Panc1 (cell line): ENCODE measurements at regions not wholly inside any gene's neighbourhood (a gene's known extent, or its start where the extent isn't known, plus 50 kb on each side); places are given as distances from the start of the nearest gene placed in this dataset.

ENCODE experiments used
- ATAC-seq: fragments of 200-7000 bp; cut with Tn5 transposase; 2 replicates; pipeline ENCODE4 v1.9.1; 2020; ENCODE audit warnings: mild to moderate bottlenecking, moderate library complexity
- BruUV-seq: library from RNA; stranded (reverse); fragments of 400-500 nt; replicated peaks from 2 replicates; lab custom pipeline; 2021; lab: Mats Ljungman, UMichigan
- CTCF ChIA-PET: fragments of 300-600 bp; sonication (Branson Sonifier 250); formaldehyde crosslinking; loops from one replicate; lab custom pipeline; 2022; ENCODE audit warnings: antibody characterized with exemption; lab: Charles Lee
- POLR2A ChIA-PET: fragments of 300-600 bp; sonication (Branson Sonifier 250); formaldehyde crosslinking; loops from one replicate; lab custom pipeline; 2022; ENCODE audit warnings: antibody characterized with exemption; lab: Charles Lee
- DNase-seq: peaks from one replicate; pipeline ENCODE4 v3.0.0-alpha.2; 2010; ENCODE audit warnings: low read depth, low spot score
- H3K27ac ChIP-seq: 2 replicates; pipeline ENCODE4 v1.5.1; 2011; ENCODE audit warnings: mild to moderate bottlenecking, low read length, inconsistent platforms
- H3K27me3 ChIP-seq: fragments of 200-500 bp; sonication (Bioruptor generic); 2 replicates; pipeline ENCODE4 v1.6.0; 2014; ENCODE audit warnings: low read length, inconsistent platforms; ENCODE audit not compliant: control insufficient read depth, insufficient read depth
- H3K36me3 ChIP-seq: fragments of 200-500 bp; sonication (Bioruptor generic); 2 replicates; pipeline ENCODE4 v1.5.1; 2014; ENCODE audit warnings: inconsistent platforms, mild to moderate bottlenecking, low read length, moderate library complexity; ENCODE audit not compliant: control insufficient read depth, insufficient read depth
- H3K4me1 ChIP-seq: 2 replicates; pipeline ENCODE4 v1.5.1; 2011; ENCODE audit warnings: inconsistent platforms, mild to moderate bottlenecking, low read length, moderate library complexity; ENCODE audit not compliant: control insufficient read depth, insufficient read depth
- H3K4me3 ChIP-seq, 2 experiments: 2 replicates each; pipeline ENCODE4 v1.5.1; 2011 to 2012; ENCODE audit warnings: low read depth in 2 of 2, low read length in 2 of 2, mild to moderate bottlenecking in 2 of 2, inconsistent platforms in 1 of 2, moderate library complexity in 1 of 2
- H3K9me3 ChIP-seq: fragments of 200-500 bp; sonication (Bioruptor generic); 2 replicates; pipeline ENCODE4 v1.5.1; 2014; ENCODE audit warnings: low read depth, mild to moderate bottlenecking, inconsistent platforms, low read length, moderate library complexity; ENCODE audit not compliant: control insufficient read depth, insufficient read depth
- POLR2AphosphoS5 ChIP-seq: IDR thresholded peaks from 2 replicates; pipeline ENCODE4 v1.6.1; 2012; ENCODE audit warnings: mild to moderate bottlenecking, low read depth, low read length, moderate library complexity
- SIN3A ChIP-seq: IDR thresholded peaks from 2 replicates; pipeline ENCODE4 v1.6.1; 2012; ENCODE audit warnings: low read depth, mild to moderate bottlenecking, low read length, moderate library complexity, borderline replicate concordance; ENCODE audit not compliant: insufficient read depth
- TCF7L2 ChIP-seq: IDR thresholded peaks from 2 replicates; pipeline ENCODE4 v1.6.1; 2011; ENCODE audit warnings: mild to moderate bottlenecking, low read depth, low read length, inconsistent platforms
- in situ Hi-C: cut with HindIII; loops from 2 replicates; pipeline ENCODE4 v1.10.0; 2016; ENCODE audit warnings: low sequenced_read_pairs, low pct_unique_long_range_greater_than_20kb
- intact Hi-C: fragments of 100-400 bp; cut with micrococcal nuclease; formaldehyde crosslinking; loops from one replicate; pipeline ENCODE4 v1.10.0; 2022; ENCODE audit not compliant: unreplicated experiment
- TF ChIP-seq, protein P1 (sequence below), 2 experiments: IDR thresholded peaks; 2 replicates each; pipeline ENCODE4 v1.6.1; 2011 to 2012; ENCODE audit warnings: low read depth in 2 of 2, control low read depth in 1 of 2, low read length in 1 of 2, mild to moderate bottlenecking in 1 of 2, moderate library complexity in 1 of 2; ENCODE audit not compliant: insufficient read depth in 1 of 2
- TF ChIP-seq, protein P2 (sequence below): fragments of 450-650 bp; IDR thresholded peaks from 2 replicates; pipeline ENCODE4 v1.5.1; 2017; ENCODE audit warnings: mild to moderate bottlenecking

DNA sequence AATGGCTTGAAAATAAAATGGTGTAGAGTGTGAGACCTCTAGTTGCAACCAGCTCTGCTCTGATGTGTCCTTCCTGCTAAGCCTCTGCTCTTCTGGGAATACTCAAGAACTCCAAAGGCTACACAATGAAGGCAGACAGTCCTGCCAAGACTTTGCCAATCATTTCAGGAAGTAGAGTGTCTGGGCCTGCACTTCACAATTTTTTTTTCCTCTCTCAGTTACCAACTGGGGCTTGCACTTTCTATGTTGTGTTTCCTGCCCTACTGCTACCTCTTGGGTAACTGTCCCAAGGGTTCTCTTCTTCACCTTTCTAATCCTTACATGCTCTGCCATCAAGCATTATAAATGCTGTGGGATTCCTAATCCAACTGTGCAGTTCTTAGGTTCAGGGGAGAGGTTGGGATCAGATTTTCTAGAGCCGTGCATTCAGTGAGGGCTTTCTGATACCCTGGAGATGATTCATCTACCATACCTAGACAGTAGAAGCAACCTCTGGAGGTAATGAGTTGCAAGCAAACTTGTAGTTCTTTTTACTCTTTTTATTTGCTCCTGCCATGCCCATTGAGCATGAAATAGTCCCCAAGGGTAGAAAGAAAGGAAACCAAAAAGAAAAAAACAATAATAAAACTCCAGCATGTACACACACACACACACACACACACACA, 365.9 kb downstream of the MLLT3 start:
- H3K4me1 ChIP-seq: no peaks in the 10 kb centered on the region
- ChIA-PET POLR2A (no interaction called here), CTCF (no interaction called here)
- ATAC-seq (no peak), DNase-seq (no peak)
- BruUV-seq: no TSS peak
- H3K9me3 ChIP-seq: no peaks in the 10 kb centered on the region
- H3K27ac ChIP-seq: no peak overlapping the region
- H3K4me3 ChIP-seq: no peak overlapping the region
- H3K27me3 ChIP-seq: no peaks in the 10 kb centered on the region
- no peaks in the 10 kb centered on the region for H3K36me3 ChIP-seq
- in situ Hi-C loops (no loop called here), intact Hi-C loops (no loop called here)
- TF ChIP-seq, protein P1, sequence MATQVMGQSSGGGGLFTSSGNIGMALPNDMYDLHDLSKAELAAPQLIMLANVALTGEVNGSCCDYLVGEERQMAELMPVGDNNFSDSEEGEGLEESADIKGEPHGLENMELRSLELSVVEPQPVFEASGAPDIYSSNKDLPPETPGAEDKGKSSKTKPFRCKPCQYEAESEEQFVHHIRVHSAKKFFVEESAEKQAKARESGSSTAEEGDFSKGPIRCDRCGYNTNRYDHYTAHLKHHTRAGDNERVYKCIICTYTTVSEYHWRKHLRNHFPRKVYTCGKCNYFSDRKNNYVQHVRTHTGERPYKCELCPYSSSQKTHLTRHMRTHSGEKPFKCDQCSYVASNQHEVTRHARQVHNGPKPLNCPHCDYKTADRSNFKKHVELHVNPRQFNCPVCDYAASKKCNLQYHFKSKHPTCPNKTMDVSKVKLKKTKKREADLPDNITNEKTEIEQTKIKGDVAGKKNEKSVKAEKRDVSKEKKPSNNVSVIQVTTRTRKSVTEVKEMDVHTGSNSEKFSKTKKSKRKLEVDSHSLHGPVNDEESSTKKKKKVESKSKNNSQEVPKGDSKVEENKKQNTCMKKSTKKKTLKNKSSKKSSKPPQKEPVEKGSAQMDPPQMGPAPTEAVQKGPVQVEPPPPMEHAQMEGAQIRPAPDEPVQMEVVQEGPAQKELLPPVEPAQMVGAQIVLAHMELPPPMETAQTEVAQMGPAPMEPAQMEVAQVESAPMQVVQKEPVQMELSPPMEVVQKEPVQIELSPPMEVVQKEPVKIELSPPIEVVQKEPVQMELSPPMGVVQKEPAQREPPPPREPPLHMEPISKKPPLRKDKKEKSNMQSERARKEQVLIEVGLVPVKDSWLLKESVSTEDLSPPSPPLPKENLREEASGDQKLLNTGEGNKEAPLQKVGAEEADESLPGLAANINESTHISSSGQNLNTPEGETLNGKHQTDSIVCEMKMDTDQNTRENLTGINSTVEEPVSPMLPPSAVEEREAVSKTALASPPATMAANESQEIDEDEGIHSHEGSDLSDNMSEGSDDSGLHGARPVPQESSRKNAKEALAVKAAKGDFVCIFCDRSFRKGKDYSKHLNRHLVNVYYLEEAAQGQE (IDR thresholded peaks at IDR 0.05; ENCODE audit: insufficient read depth in 1 of 2, low read depth in 2 of 2, low read length in 1 of 2): no peak
- TF ChIP-seq, protein P2, sequence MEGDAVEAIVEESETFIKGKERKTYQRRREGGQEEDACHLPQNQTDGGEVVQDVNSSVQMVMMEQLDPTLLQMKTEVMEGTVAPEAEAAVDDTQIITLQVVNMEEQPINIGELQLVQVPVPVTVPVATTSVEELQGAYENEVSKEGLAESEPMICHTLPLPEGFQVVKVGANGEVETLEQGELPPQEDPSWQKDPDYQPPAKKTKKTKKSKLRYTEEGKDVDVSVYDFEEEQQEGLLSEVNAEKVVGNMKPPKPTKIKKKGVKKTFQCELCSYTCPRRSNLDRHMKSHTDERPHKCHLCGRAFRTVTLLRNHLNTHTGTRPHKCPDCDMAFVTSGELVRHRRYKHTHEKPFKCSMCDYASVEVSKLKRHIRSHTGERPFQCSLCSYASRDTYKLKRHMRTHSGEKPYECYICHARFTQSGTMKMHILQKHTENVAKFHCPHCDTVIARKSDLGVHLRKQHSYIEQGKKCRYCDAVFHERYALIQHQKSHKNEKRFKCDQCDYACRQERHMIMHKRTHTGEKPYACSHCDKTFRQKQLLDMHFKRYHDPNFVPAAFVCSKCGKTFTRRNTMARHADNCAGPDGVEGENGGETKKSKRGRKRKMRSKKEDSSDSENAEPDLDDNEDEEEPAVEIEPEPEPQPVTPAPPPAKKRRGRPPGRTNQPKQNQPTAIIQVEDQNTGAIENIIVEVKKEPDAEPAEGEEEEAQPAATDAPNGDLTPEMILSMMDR: no peak
- TF ChIP-seq TCF7L2 (no peak), SIN3A (no peak), POLR2AphosphoS5 (no peak)

DNA sequence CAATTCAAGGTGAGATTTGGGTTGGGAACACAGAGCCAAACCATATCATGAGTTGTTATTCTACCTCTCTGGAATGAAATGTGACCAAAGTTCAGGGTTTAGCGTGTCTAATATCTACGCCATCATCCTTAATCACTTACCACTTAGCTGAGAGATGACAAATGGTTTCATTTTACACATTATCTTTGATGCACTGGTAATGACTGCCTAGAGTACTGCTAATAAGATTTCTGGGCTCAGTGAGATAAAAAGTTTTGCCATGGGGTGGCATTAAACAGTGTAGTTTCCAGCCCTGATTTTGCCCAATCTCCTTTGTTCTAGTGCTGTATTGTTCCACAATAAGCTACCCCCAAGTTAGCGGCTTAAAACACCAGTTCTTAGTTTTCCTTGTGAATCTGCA, 367.2 kb downstream of the MLLT3 start:
- ATAC-seq (no peak), DNase-seq (no peak)
- Histone ChIP-seq H3K27ac (no peak overlapping the region), H3K36me3 (no peaks in the 10 kb centered on the region), H3K27me3 (no peaks in the 10 kb centered on the region), H3K4me3 (no peak overlapping the region), H3K4me1 (no peaks in the 10 kb centered on the region), H3K9me3 (no peaks in the 10 kb centered on the region)
- TF ChIP-seq, protein P2: no peak
- TF ChIP-seq TCF7L2: no peak
- no peak for TF ChIP-seq SIN3A
- TF ChIP-seq POLR2AphosphoS5: no peak
- TF ChIP-seq, protein P1 (IDR thresholded peaks at IDR 0.05; ENCODE audit: insufficient read depth in 1 of 2, low read depth in 2 of 2, low read length in 1 of 2): no peak
- in situ Hi-C loops: no loop called here
- ChIA-PET CTCF (no interaction called here), POLR2A (no interaction called here)
- intact Hi-C loops: no loop called here
- no TSS peak for BruUV-seq
